ENCODE measurements at regions not wholly inside any gene's neighbourhood (a gene's known extent, or its start where the extent isn't known, plus 50 kb on each side); places are given as distances from the start of the nearest gene placed in this dataset.

DNA sequence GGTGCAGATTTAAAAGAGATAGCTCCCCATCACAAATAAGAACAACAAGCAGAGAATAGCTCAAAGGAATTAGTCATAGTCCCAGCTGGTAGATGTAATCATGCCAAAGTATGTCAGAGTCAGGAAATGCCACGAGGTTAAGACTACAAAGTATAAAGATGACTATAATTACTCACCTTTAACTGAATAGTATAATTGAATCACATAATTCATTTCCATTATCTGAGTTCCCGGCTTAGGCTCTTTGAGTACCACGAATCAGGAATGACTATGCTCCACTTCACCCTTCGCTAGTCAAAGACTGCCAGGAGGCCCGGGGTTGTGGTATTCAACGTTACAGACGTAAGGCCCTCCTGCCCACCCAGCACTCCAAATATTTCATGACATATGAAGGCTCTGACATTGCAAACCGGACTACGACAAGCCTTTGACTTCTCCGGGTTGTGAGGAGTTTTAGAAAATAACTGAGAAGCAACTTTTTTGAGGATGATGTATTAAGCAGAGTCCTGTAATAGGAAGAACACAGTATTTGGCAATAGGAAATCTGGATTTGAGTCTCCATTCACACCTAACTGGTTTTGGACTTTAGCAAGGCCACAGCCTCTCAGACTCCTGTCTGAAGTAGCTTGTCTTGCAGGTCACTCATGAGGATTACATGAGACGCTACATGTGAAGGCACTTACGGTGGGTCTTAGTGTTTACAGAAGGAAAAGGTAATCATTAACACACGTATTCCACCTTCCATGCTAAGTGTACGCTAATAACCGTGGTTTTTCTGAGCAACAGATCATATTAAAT lies 64.6 kb downstream of the ENC1 start:
- TF ChIP-seq POLR2AphosphoS5 (IDR thresholded peaks at IDR 0.05) (no peak), EZH2 (IDR thresholded peaks at IDR 0.05; ENCODE audit: borderline replicate concordance, insufficient read depth, low read length, poor library complexity, severe bottlenecking) (no peak), SMC3 (conservative IDR thresholded peaks at IDR 0.05; ENCODE audit: poor library complexity) (no peak), TAF1 (IDR thresholded peaks at IDR 0.05; ENCODE audit: low read depth) (no peak), RAD21 (conservative IDR thresholded peaks at IDR 0.05) (no peak), EP300 (conservative IDR thresholded peaks at IDR 0.05; ENCODE audit: poor library complexity, severe bottlenecking) (no peak), MXI1 (conservative IDR thresholded peaks at IDR 0.05; ENCODE audit: poor library complexity, severe bottlenecking) (no peak)
- TF ChIP-seq, protein P1, sequence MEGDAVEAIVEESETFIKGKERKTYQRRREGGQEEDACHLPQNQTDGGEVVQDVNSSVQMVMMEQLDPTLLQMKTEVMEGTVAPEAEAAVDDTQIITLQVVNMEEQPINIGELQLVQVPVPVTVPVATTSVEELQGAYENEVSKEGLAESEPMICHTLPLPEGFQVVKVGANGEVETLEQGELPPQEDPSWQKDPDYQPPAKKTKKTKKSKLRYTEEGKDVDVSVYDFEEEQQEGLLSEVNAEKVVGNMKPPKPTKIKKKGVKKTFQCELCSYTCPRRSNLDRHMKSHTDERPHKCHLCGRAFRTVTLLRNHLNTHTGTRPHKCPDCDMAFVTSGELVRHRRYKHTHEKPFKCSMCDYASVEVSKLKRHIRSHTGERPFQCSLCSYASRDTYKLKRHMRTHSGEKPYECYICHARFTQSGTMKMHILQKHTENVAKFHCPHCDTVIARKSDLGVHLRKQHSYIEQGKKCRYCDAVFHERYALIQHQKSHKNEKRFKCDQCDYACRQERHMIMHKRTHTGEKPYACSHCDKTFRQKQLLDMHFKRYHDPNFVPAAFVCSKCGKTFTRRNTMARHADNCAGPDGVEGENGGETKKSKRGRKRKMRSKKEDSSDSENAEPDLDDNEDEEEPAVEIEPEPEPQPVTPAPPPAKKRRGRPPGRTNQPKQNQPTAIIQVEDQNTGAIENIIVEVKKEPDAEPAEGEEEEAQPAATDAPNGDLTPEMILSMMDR (IDR thresholded peaks at IDR 0.05; ENCODE audit: poor library complexity, severe bottlenecking), result no peak
- TF ChIP-seq, protein P2, sequence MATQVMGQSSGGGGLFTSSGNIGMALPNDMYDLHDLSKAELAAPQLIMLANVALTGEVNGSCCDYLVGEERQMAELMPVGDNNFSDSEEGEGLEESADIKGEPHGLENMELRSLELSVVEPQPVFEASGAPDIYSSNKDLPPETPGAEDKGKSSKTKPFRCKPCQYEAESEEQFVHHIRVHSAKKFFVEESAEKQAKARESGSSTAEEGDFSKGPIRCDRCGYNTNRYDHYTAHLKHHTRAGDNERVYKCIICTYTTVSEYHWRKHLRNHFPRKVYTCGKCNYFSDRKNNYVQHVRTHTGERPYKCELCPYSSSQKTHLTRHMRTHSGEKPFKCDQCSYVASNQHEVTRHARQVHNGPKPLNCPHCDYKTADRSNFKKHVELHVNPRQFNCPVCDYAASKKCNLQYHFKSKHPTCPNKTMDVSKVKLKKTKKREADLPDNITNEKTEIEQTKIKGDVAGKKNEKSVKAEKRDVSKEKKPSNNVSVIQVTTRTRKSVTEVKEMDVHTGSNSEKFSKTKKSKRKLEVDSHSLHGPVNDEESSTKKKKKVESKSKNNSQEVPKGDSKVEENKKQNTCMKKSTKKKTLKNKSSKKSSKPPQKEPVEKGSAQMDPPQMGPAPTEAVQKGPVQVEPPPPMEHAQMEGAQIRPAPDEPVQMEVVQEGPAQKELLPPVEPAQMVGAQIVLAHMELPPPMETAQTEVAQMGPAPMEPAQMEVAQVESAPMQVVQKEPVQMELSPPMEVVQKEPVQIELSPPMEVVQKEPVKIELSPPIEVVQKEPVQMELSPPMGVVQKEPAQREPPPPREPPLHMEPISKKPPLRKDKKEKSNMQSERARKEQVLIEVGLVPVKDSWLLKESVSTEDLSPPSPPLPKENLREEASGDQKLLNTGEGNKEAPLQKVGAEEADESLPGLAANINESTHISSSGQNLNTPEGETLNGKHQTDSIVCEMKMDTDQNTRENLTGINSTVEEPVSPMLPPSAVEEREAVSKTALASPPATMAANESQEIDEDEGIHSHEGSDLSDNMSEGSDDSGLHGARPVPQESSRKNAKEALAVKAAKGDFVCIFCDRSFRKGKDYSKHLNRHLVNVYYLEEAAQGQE (IDR thresholded peaks at IDR 0.05; ENCODE audit: borderline replicate concordance), result no peak
